ENCODE measurements at regions not wholly inside any gene's neighbourhood (a gene's known extent, or its start where the extent isn't known, plus 50 kb on each side); places are given as distances from the start of the nearest gene placed in this dataset.
"Not testable (repeated sequence)": the region's sequence is repeated elsewhere in the genome, so short reads cannot be mapped to it uniquely, and the experiment has no call there.

DNA sequence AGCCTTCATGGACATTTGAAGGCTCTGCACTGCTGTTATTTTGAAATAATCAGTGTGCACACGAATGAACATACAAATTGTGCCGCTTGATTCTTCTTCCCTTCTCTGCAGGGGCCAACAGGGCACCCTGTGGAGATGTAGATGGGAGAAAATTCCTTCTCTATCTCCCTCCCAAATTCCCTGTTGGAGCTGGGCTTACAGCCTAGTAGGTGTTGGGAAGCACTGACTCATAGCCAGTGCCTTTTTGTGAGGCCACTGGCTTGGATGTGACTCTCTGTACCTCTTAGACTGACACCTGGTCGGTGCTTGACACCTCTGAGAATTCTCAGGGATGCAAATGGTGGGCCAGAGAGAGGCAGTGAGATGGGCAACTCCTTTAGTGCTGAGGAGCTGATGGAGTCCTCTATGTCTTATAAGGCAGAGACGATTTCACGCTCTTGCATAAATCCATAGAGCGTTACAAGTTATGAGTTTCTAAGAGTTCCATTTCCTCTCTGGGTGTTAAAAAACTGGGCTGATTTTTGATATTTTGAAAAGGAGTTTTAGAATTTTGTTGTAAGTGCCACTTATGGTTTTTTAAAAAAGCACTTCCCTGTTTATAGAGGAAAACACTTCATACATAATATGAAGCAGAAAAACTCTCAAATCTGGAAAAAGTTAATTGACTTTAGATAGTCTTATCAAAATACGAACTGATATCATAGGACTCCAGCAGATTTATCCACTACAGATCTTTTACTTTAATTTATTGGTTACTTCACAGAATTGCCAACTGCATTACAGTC, 89.8 kb upstream of the MAP3K7 start:
- no peak overlapping the region for H3K4me3 Mint-ChIP-seq
- peaks cover 12% of the 10 kb centered on the region for H3K27me3 Mint-ChIP-seq
- H3K36me3 Mint-ChIP-seq, result no peaks in the 10 kb centered on the region
- H3K27ac Mint-ChIP-seq, result no peak overlapping the region
- ATAC-seq (no peak), DNase-seq (no peak)
- CTCF ChIA-PET, result no interaction called here
- no peaks in the 10 kb centered on the region for H3K4me1 Mint-ChIP-seq
- H3K9me3 Mint-ChIP-seq (ENCODE audit: low read depth), result no peaks in the 10 kb centered on the region

GRCh38 chr6:90675107-90675506, 88.2 kb upstream of the MAP3K7 start:
- DNase-seq; H3K4me1 Mint-ChIP-seq; ATAC-seq; H3K36me3 Mint-ChIP-seq; CTCF ChIA-PET; H3K9me3 Mint-ChIP-seq (ENCODE audit: low read depth); H3K4me3 Mint-ChIP-seq; H3K27ac Mint-ChIP-seq: not testable (repeated sequence)
- H3K27me3 Mint-ChIP-seq, result peaks cover 12% of the 10 kb centered on the region

- ATAC-seq; H3K4me3 Mint-ChIP-seq; H3K4me1 Mint-ChIP-seq; H3K27ac Mint-ChIP-seq; DNase-seq; H3K9me3 Mint-ChIP-seq (ENCODE audit: low read depth); CTCF ChIA-PET; H3K36me3 Mint-ChIP-seq: not testable (repeated sequence)
- peaks cover 12% of the 10 kb centered on the region for H3K27me3 Mint-ChIP-seq
Measured at GRCh38 chr6:90674077-90674476, 87.2 kb upstream of the MAP3K7 start.

DNA sequence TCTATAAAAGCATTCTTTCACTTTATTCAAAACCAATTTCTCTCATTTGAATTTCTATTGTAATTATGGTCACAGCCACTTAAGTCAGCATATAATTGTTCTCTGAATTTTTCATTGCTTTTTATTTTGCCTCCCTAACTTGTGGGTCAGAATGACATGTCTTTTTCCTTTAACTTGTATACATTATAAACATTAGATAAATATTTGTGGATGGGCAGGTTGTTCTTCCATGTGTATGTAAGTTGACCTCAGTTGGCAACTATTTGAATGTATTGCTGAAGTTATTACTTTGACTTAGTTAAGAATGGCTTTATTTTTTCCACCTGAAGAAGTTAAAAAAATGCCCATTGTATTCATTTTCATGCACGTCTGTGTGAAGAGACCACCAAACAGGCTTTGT, 83.0 kb upstream of the MAP3K7 start:
- Mint-ChIP-seq H3K4me3 (no peak overlapping the region), H3K27me3 (peaks cover 3% of the 10 kb centered on the region), H3K27ac (no peak overlapping the region), H3K36me3 (no peaks in the 10 kb centered on the region), H3K4me1 (no peaks in the 10 kb centered on the region), H3K9me3 (ENCODE audit: low read depth) (no peaks in the 10 kb centered on the region)
- ATAC-seq (no peak), DNase-seq (no peak)
- CTCF ChIA-PET, result no interaction called here

DNA sequence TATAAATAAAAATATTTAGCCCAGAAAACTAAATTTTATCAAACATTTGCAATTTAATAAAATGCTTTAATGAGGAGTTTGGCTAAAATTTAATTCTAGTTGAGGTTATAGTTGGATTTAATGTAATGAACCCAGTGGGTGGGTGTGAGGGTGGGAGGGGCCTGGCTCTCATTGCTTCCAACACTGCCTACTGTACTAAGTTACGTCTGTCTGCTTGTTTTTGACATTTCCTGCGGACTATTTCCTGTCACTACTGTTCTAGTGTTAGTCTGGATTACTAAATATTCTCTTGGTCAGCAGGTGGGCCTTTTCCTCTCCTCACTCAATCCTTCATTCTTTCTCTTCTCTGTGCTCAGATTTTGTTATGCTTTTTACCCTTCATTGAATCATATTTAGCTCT, 82.5 kb upstream of the MAP3K7 start:
- no peaks in the 10 kb centered on the region for H3K9me3 Mint-ChIP-seq (ENCODE audit: low read depth)
- DNase-seq, result no peak
- CTCF ChIA-PET, result no interaction called here
- H3K36me3 Mint-ChIP-seq, result no peaks in the 10 kb centered on the region
- H3K4me1 Mint-ChIP-seq, result no peaks in the 10 kb centered on the region
- ATAC-seq, result no peak
- H3K27ac Mint-ChIP-seq, result no peak overlapping the region
- H3K4me3 Mint-ChIP-seq, result no peak overlapping the region
- peaks cover 3% of the 10 kb centered on the region for H3K27me3 Mint-ChIP-seq

GRCh38 chr6:90668141-90668540, 81.3 kb upstream of the MAP3K7 start:
- Mint-ChIP-seq H3K4me1 (no peaks in the 10 kb centered on the region), H3K27ac (no peak overlapping the region), H3K27me3 (peaks cover 3% of the 10 kb centered on the region), H3K36me3 (no peaks in the 10 kb centered on the region), H3K9me3 (ENCODE audit: low read depth) (no peaks in the 10 kb centered on the region), H3K4me3 (no peak overlapping the region)
- CTCF ChIA-PET, result no interaction called here
- ATAC-seq, result no peak
- no peak for DNase-seq

DNA sequence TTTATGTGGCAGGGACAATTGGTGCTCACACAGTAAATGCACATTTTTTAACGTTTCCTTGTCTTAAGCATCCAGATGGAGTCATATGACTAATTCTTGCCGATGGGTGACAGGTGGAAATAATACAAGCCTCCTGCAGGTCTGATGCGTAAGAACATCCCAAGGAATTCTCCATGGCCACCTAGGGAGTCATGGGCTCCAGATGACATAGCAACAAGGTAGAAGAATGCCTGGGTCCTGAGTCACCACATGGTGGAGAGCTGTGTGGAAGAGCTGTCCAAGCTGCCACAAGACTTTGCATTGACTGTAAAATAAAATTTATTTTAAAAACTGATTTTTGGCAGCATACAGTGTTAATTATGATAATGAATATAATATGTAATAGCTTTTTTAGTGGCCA, 77.0 kb upstream of the MAP3K7 start:
- CTCF ChIA-PET, result no interaction called here
- no peaks in the 10 kb centered on the region for H3K4me1 Mint-ChIP-seq
- DNase-seq (no peak), ATAC-seq (no peak)
- H3K36me3 Mint-ChIP-seq, result no peaks in the 10 kb centered on the region
- no peak overlapping the region for H3K27ac Mint-ChIP-seq
- peaks cover 6% of the 10 kb centered on the region for H3K27me3 Mint-ChIP-seq
- H3K9me3 Mint-ChIP-seq (ENCODE audit: low read depth), result no peaks in the 10 kb centered on the region
- H3K4me3 Mint-ChIP-seq, result no peak overlapping the region

DNA sequence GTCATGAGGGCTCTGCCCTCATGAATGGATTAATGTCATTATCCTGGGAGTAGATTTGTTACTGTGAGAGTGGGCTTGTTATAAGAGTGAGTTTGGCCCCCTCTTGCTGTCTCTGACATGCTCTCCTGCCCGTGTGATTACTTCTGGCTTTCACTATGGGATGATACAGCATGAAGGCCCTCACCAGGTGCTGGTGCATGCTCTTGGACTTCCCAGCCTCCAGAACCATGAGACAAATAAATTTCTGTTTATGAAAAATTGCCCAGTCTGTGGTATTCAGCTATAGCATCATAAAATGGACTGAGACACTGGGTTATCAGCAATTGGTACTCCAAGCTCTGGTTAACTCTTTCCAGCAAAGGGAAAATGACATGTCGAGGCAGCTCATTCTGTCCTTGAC, 76.2 kb upstream of the MAP3K7 start:
- Mint-ChIP-seq H3K36me3 (no peaks in the 10 kb centered on the region), H3K4me1 (no peaks in the 10 kb centered on the region)
- CTCF ChIA-PET, result no interaction called here

DNA sequence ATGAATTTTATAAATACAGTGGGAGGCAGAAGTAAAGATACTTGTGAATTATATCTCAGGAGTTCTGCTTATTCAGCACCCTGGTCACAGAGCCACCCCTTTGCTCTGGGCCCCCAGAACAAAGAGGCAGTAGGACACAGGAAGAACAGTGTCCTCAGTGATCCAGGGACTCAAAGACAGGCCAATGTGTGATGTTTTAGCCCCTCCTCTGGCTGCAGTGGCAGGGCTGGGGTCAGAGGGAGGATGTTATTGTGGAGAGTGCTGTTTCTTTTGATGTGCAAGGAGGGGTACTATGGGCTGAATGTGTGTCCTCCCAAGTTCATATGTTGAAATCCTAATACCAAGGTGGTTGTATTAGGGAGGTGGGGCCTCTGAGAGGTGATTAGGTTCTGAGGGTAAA, 74.1 kb upstream of the MAP3K7 start:
- Mint-ChIP-seq H3K27ac (no peak overlapping the region), H3K4me3 (no peak overlapping the region), H3K4me1 (no peaks in the 10 kb centered on the region)

More for the DNA sequence above, 76.2 kb upstream of the MAP3K7 start:
- no peak for DNase-seq
- peaks cover 10% of the 10 kb centered on the region for H3K27me3 Mint-ChIP-seq
- no peak overlapping the region for H3K4me3 Mint-ChIP-seq
- no peak overlapping the region for H3K27ac Mint-ChIP-seq
- ATAC-seq, result no peak
- H3K9me3 Mint-ChIP-seq (ENCODE audit: low read depth), result no peaks in the 10 kb centered on the region

GRCh38 chr6:90658497-90658896, 71.6 kb upstream of the MAP3K7 start:
- H3K4me1 Mint-ChIP-seq, result no peaks in the 10 kb centered on the region
- no peak overlapping the region for H3K4me3 Mint-ChIP-seq
- H3K27me3 Mint-ChIP-seq, result peaks cover 19% of the 10 kb centered on the region
- no peak overlapping the region for H3K27ac Mint-ChIP-seq
- H3K36me3 Mint-ChIP-seq, result no peaks in the 10 kb centered on the region
- H3K9me3 Mint-ChIP-seq (ENCODE audit: low read depth), result no peaks in the 10 kb centered on the region
- ATAC-seq (no peak), DNase-seq (no peak)
- CTCF ChIA-PET, result no interaction called here

More for the DNA sequence above, 74.1 kb upstream of the MAP3K7 start:
- ATAC-seq (no peak), DNase-seq (no peak)
- CTCF ChIA-PET, result no interaction called here
- Mint-ChIP-seq H3K36me3 (no peaks in the 10 kb centered on the region), H3K9me3 (ENCODE audit: low read depth) (no peaks in the 10 kb centered on the region), H3K27me3 (peaks cover 19% of the 10 kb centered on the region)

DNA sequence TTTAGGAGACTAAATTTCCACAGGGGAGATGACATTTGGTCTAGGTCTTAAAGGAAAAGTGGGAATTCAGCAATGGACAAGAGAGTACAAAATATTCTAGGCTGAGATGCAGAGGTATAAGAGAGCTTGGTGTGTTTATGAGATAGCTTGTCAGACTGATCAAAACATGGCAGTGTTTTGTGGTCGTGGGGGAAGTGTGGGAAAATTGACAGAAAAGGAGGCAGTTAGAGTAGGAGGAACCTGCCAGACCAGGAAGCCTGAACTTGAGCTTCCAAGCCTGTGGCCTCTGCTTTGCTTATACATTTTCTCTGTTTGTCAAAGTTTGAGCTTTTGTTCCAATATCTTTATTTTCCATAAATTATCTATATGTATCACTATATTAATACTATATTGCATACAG, 69.5 kb upstream of the MAP3K7 start:
- CTCF ChIA-PET, result no interaction called here
- no peak for DNase-seq
- peaks cover 21% of the 10 kb centered on the region for H3K27me3 Mint-ChIP-seq
- ATAC-seq, result no peak
- no peak overlapping the region for H3K4me3 Mint-ChIP-seq
- no peaks in the 10 kb centered on the region for H3K36me3 Mint-ChIP-seq
- H3K27ac Mint-ChIP-seq, result no peak overlapping the region
- no peaks in the 10 kb centered on the region for H3K4me1 Mint-ChIP-seq
- H3K9me3 Mint-ChIP-seq (ENCODE audit: low read depth), result no peaks in the 10 kb centered on the region

DNA sequence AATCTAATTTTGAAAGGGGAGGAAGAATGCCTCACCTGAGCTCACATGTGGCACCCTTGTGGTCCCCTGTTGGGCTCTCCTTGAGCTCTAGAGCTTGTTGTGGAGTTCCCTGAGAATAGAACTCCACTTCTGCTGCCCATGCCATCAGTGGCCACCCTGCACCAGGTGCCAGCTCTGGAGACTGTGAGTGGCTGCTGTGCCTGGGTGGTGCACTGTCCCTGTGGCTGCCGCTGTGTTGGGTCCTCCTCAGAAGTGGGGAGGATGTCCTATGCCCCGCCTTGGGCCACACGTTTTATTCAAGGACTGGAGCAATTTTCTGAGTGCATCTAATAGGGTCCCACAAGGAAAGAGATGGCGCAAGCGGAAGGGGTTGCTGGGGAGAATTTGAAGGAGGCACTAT, 67.9 kb upstream of the MAP3K7 start:
- no peaks in the 10 kb centered on the region for H3K9me3 Mint-ChIP-seq (ENCODE audit: low read depth)
- H3K27me3 Mint-ChIP-seq, result peaks cover 23% of the 10 kb centered on the region
- CTCF ChIA-PET, result no interaction called here
- no peaks in the 10 kb centered on the region for H3K4me1 Mint-ChIP-seq
- no peak overlapping the region for H3K4me3 Mint-ChIP-seq
- no peak overlapping the region for H3K27ac Mint-ChIP-seq
- DNase-seq (no peak), ATAC-seq (no peak)
- H3K36me3 Mint-ChIP-seq, result no peaks in the 10 kb centered on the region

DNA sequence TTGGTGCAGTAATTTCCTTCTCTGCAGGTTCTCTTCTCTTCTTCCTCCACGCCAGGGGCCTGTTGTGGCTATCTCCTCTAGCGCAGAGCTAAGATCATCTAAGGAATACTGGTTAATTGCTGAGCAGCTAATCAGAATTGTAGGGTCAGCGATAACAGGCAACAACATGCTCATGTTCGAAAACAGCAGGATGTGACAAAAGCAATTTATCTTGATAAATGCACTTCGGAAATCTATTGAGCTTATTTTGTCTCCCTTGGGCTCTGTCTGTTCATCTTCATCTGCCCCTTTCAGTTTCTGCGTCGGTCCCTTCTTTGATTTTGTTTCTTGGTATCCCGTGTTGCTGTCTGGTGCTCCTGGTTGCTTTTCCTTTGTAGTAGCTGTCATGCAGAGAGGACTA, 67.3 kb upstream of the MAP3K7 start:
- H3K4me1 Mint-ChIP-seq, result no peaks in the 10 kb centered on the region
- ATAC-seq (no peak), DNase-seq (no peak)
- no peak overlapping the region for H3K27ac Mint-ChIP-seq
- peaks cover 23% of the 10 kb centered on the region for H3K27me3 Mint-ChIP-seq
- no peaks in the 10 kb centered on the region for H3K36me3 Mint-ChIP-seq
- no peaks in the 10 kb centered on the region for H3K9me3 Mint-ChIP-seq (ENCODE audit: low read depth)
- H3K4me3 Mint-ChIP-seq, result no peak overlapping the region
- CTCF ChIA-PET, result no interaction called here

DNA sequence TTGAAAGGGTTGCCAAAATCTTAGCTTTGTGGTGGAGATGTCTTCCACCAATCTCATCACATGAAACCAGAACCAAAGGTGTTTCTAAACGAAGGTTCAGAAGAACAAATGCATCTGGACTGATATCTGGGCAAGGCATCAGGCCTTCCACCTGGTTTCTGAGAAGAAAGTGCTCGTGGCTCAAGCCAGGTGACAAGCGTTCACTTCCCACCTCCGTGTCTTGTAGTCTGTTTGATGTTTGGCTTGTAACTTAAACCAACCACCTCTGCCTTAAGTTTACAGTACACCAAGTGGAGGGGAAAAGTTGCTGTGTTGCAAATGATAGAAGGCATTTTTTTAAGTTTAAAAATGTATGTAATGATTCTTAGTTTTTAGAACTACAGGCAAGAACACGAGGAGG, 66.9 kb upstream of the MAP3K7 start:
- no peak for ATAC-seq
- Mint-ChIP-seq H3K27ac (no peak overlapping the region), H3K36me3 (no peaks in the 10 kb centered on the region), H3K4me3 (no peak overlapping the region), H3K9me3 (ENCODE audit: low read depth) (no peaks in the 10 kb centered on the region), H3K4me1 (no peaks in the 10 kb centered on the region), H3K27me3 (peaks cover 20% of the 10 kb centered on the region)
- CTCF ChIA-PET, result no interaction called here
- no peak for DNase-seq
